ENCODE measurements at regions not wholly inside any gene's neighbourhood (a gene's known extent, or its start where the extent isn't known, plus 50 kb on each side); places are given as distances from the start of the nearest gene placed in this dataset.
"Not testable (repeated sequence)": the region's sequence is repeated elsewhere in the genome, so short reads cannot be mapped to it uniquely, and the experiment has no call there.

- DNase-seq: no peak
Measured at GRCh38 chr1:58836408-58836807, 52.6 kb upstream of the JUN start.

DNA sequence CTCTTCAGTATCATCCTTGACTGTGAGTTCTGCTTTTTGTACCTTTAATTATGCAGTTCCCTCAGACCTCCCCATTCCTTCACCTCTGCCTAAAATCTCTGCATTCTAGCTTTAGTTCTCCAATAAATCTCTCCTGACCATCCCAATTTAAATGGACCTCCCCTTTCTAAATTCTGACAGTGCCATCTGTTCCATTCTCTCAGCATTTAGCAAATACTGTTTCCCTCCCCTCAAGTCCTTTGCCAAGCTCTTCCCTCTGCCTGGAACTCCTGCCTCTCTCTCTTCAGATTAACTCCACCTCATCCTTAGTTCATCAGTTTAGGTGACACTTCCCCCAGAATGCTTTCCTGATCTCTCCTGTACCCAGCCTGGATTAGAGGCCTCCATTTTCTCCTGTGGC, 54.0 kb upstream of the JUN start:
- DNase-seq: peak; percentile 46

DNA sequence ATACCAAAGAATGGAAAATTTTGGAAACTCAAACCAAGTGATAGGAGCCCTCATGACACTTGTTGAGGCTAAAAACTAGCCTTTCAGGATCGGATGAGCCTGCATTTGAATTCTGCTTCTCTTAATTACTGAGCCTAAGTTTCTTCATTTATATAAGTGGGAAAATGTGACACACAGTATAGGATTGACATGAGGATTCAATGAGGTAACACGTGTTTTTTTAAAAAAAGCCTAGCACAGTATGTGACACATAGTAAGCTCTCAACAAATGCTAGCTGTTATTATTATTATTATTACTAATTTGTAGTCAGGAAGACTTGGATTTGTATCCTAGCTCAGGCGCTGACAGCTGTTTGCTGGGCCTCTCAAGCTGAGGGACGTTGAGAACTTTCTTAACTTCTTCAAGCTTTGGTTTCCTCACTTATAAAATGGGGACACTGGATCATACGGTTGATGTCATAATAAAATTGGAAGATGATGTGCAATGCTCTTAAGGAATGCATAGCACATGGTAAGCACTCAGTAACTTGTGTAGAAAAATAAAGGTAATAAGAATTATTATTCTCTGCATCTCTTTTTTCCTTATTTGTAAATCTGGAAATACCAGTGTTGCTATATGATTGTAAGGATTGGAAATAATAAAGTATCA, 55.4 kb upstream of the JUN start:
- no peak for DNase-seq

GRCh38 chr1:58839846-58840835, 56.3 kb upstream of the JUN start:
- no peak for DNase-seq

GRCh38 chr1:58841455-58841854, 57.6 kb upstream of the JUN start:
- peak; percentile 50 for DNase-seq

GRCh38 chr1:58842941-58843340, 59.1 kb upstream of the JUN start:
- no peak for DNase-seq

DNA sequence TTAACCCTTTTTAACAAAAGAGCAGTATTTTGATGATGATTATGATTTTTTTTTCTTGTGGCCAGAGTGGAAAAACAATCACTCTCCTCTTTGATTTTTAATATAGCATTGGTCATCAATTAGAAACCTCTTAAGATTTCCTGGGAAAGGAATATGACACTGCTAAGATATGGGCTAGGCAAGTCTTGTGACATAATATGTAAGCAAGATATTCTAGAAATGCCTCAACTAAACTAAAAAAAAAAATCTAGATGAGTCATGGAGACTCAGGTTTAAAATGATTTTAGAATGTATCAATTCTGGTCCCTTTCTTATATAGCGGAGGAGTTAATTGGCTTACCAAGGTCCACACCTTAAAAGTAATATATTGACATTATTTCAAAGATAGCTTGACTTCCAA, 60.3 kb upstream of the JUN start:
- DNase-seq: no peak

GRCh38 chr1:58845942-58846341, 62.1 kb upstream of the JUN start:
- no peak for DNase-seq

DNA sequence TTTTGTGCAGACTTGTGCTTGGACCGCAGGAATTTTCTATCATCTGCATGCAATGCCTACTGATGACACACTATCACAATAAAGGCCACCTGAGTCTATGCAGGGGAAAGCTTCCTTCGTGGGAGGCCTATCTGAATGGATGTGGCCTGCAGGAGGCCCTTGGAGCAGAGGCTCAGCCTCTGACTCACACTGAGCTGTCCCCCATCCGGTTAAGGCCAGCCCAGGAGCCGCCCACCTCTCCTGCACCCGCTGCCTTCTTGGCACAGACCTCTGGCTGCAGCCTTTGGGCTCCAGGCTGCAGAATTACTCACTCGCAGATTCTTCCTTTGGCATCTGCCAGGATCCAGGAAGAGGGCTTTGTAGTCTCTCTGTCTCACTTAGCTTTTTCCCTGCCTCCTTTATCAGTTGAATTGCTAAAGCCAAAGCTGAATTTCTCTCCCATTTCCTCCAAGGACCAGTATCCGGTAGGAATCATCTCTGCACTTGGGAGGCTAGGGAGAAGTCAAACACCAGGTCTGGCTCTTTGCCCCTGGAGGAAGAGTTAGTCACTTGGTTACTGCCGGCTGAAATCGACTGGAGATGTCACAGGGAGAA, 65.1 kb upstream of the JUN start:
- DNase-seq: peak; percentile 78

DNA sequence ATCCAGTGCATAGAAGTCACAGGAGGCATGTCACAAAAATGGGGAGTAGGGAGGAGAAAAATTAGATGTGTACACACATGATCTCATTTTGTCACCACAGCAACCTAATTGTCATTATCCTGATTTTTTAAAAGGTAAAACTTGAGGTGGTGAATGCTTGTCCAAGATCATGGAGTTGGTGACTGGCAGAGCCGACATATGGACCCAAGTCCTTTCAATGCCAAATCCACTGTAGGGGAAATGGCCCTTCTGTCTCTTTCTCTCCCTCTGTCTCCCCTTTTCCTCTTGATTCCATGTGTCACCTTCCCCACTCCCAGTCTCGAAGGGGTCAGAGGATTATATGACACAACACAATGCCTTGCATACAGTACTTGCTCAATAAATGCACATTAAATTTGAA, 65.7 kb upstream of the JUN start:
- DNase-seq: peak; percentile 28

GRCh38 chr1:58850636-58851035, 66.8 kb upstream of the JUN start:
- DNase-seq: no peak

GRCh38 chr1:58852731-58853485, 69.1 kb upstream of the JUN start:
- no peak for DNase-seq

GRCh38 chr1:58854576-58854975, 70.7 kb upstream of the JUN start:
- no peak for DNase-seq

GRCh38 chr1:58855274-58856165, 71.7 kb upstream of the JUN start:
- no peak for DNase-seq

DNA sequence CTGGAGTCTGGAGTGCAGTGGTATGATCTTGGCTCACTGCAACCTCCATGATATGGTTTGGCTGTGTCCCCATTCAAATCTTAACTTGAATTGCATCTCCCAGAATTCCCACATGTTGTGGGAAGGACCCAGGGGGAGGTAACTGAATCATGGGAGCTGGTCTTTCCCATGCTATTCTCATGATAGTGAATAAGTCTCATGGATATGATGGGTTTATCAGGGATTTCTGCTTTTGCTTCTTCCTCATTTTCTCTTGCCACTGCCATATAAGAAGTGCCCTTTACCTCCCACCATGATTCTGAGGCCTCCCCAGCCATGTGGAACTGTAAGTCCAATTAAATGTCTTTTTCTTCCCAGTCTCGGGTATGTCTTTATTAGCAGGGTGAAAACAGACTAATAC, 72.4 kb upstream of the JUN start:
- DNase-seq: not testable (repeated sequence)

- peak; percentile 34 for DNase-seq
Measured at GRCh38 chr1:58857680-58858673, 74.1 kb upstream of the JUN start.

- DNase-seq: no peak
Measured at GRCh38 chr1:58859769-58860485, 76.1 kb upstream of the JUN start.

DNA sequence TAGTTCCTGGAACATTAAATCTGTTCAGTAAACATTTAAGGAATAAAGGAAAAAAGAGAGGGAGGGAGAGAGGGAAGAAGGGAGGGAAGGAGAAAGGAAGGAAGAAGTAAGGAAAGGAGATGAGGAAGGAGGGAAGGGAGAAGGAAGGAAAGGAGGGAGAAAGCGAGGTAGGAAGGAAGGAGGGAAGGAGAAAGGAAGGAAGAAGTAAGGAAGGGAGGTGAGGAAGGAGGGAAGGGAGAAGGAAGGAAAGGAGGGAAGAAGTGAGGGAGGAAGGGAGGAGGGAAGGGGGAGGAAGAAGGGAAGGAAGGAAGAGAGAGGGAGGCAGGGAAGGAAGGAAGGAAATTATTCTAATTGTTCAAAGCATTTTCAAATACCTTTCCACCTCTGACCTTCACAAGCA, 77.2 kb upstream of the JUN start:
- DNase-seq: no peak

- DNase-seq: no peak
Measured at GRCh38 chr1:58861506-58861905, 77.7 kb upstream of the JUN start.

Data from NCI-H69 (cell line).